ELR (cell line): ENCODE measurements at regions not wholly inside any gene's neighbourhood (a gene's known extent, or its start where the extent isn't known, plus 50 kb on each side); places are given as distances from the start of the nearest gene placed in this dataset.

Experiments used
- DNase-seq: peaks from one replicate; pipeline ENCODE4 v3.0.0-alpha.2; 2015; ENCODE audit warnings: low read depth

DNA sequence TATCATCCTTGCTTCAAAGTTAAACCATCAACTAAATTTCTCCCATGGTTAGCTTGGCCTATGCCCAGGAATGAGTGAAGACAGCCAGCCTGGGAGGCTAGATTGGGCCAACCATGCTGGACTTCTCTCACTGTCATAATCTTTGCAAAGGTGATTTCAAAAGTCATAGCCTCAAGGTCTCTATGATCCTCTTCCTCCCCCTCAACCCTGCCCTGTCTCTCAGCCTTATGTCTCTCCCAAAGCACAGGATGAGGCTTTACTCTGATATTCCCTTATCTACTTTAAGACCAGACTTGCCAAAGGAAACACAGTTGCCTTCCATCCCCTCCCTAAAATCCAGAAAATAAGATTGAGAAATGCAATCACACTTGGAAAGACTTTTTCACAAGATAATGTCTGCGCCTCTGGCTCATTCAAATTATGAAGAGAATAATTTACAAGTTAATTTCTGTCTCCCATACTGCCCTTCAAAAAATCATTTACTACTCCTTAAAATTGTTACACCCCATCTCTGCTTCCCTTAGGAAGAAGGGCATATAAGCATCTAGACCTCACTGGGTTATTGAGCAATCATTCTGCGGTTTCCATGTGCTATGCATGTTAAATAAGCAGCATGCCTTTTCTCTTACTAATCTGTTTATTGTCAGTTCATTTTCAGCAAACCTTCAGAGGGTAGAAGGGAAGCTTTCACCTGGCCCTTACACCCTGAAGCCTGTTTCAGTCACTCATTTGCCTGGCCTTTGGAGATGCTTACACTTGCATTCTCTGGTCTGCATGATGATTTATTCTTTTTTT, 113.8 kb upstream of the ANKRD55 start:
- peak; percentile 98 for DNase-seq

DNA sequence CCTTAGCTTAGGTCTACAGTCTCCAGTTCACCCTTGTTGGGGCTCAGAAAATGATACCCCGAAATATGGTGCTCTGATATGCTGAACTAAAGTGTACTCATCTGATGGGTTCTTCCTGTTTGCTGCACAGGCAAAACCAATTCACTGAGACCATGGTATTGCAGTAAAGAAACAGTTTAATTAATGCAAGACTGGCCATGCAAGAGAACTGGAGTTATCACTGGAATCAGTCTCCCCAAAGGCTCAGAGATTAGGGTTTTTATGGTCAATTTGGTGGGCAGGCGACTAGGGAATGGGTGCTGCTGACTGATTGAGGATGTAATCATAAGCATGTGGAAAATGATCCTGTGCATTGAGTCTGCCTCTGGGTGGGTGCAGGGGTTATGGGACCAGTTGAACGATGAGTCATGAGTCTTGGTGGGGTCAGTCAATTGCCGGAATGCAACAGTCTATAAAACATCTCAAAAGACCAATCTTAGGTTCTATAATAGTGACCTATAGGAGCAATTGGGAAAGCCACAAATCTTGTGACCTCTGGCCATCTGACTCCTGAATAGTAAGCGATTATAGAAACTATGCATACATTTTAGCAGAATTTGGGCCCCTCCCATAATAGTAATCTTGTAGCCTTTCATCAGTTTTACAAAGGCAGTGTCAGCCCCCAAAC, 113.0 kb upstream of the ANKRD55 start:
- peak; percentile 42 for DNase-seq

DNA sequence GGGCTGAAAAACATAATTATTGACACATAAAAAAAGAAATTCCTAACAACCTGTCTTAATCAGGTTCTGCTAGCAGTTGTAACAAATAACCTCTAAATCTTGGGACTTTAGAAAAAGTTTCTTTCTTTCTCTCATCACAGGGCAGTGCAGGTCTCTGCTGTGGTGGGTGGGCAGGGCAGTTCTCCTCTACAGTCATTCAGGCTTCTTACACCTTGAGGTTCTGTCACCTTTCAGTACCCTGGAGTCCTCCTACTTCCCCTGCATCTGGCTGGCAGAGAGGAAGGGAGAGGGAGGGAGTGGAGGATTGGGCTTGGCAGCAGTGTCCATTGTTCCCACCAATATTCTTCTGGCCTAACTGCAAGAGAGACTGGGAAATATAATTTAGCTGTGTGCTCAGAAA, 112.2 kb upstream of the ANKRD55 start:
- no peak for DNase-seq

DNA sequence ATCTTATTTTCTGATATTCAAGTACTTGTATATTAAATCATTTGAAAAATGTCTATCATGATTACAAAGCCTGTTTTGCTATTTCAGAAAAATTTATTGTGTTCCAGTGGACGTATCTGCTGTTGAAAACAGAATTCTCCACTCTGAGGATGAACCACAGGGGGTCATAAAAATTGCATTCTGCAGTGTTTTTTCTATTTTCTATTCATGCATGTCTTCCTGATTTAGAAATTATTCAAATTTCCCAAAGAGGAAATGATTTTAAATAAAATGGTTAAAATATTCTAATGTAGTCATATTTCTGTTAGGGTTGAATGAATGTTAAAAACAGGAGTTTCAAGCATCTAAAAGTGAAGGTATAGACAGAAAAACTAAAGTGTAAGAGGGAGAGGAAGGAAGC, 111.5 kb upstream of the ANKRD55 start:
- no peak for DNase-seq

DNA sequence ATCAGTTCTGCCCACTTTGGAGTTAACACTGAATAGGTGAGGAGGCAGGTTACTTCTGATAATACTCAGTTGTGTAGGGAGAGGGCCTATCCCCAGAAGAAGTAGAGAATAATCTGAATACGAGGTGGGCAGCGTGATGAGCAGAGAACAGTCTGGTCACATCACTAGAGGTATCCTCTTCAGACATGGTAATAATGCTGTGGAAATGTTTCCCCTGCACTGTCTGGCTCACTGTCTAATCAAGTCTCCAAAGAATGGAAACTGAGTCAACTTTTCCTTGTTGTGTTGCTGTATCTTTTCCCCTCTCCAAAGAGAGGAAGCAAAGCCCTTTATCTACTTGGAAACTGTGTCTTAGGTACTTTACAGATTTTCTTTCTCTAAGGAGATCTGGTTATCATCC, 110.9 kb upstream of the ANKRD55 start:
- DNase-seq = no peak

DNA sequence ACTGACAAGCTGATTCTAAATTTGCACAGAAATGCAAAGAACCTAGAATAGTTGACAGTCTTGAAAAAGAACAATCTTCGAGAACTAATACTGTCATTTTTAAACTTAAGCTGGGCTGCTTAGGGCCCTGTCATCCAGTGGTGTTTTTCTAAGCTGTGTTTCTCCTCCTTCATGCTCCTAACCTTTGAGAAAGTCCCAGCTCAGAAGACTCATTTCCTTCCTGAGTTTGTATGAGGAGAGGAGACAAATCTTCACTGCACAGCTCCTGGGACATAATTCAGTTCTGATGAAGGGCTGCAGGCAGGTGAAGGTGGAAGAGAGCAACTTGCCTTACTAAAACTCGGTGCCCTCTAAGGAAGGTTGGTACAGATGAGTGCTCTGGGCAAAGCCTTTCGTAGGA, 109.5 kb upstream of the ANKRD55 start:
- no peak for DNase-seq

DNA sequence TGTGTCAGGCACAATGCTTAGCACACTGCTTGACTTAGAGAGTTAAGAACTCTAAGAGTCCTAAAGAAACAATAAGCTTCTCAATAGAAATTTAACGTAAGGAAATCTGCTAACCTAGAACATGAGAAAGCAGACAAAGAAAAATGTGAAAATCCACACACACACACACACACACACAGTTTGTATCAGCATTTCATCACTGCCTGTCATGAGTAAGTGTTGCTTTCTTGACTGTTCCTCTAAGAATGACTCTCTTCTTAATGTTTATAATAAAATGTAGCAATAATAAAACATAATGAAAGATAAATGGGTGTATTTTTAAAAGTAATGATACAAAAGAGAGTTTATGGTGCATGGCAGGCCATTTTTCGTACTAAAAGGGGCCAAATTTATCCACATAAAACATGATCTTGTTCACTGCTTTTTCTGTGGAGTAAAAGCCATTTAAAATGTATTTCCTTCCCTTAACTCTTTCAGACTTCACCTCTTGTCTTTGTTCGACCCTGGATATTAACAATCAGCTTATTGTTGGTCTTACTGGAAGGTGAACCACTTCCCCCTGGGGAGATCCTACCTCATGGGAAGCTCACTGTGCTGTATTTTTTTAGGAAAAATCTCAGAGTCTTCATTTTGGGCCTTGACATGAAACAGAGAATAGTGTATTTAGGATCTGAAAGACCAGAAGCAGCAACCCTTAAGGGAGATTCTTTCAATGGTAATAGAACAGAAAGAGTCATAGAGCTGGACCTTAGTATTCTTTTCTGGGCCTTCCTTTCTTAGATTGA, 107.3 kb upstream of the ANKRD55 start:
- DNase-seq = no peak

DNA sequence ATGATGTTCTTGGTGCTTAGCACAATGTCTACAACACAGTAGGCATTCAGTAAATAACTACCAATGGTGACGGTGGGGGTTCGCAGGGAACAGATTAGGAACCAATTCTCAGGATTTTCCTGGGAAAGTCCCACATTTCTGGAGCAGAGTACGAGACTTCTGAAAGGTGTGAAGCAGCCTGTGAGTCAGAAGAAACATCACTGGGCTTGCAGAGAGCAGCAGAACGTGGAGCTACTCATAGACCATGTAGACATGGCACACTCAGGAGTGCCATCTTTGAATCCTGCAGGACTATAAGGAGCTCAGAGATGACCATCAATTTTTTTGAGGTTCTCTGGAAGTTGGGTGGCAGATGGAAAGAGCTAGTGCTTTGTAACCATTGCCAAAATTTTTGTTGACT, 106.6 kb upstream of the ANKRD55 start:
- peak; percentile 37 for DNase-seq

DNA sequence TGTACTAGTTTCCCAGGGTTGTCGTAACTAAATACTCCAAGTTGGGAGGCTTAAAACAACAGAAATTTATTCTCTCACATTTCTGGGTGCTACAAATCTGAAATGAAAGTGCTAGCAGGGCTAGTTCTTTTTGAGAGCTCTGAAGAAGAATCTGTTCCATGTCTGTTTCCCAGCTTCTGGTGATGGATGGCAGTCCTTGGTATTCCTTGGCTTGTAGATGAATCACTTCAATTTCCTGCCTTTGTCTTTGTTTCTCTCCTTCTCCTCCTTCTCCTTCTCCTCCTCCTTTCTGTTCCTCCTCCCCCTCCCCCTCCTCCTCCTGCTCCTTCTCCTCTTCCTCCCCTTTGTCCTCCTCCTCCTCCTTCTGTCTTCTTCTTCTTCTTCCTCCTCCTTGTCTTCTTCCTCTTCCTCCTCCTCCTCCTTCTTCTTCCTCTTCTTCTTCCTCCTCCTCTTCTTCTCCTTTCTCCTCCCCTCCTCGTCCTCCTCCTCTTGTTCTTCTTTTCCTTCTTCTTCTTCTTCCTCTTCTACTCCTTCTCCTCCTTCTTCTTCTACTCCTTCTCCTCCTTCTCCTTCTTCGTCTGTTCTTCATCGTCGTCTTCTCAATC, 104.7 kb upstream of the ANKRD55 start:
- DNase-seq = no peak

DNA sequence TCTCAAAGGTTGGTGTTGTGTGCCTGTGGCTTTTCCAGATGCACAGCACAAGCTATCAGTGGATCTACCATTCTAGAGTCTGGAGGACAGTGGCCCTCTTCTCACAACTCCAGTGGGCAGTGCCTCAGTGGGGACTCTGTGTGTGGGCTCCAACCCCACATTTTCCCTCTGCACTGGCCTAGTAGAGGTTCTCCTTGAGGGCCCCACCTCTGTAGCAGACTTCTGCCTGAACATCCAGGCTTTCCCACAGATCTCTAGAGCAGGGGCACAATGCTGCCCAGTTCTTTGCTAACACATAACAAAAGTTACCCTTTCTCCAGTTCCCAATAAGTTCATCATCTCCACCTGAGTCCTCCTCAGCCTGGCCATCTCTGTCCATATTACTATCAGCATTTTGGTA, 102.1 kb upstream of the ANKRD55 start:
- no peak for DNase-seq

DNA sequence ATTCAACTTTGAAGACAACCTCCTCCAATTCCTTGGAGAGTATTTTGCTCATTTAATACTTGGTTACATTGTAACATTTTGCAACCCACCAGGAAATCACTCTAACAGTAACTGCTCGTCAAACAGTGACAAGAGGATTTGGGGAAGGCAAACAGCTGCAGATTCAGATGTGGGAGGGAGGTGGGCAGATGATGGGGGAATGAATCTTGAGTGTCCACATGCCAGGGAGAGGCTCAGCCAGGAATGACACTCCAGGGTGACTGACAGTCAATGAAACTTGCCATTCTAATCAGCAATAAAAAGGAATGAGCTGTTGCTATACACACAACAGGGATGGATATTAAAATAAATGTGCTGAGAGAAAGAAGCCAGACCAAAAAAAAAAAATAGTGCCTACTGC, 97.7 kb upstream of the ANKRD55 start:
- DNase-seq = no peak

DNA sequence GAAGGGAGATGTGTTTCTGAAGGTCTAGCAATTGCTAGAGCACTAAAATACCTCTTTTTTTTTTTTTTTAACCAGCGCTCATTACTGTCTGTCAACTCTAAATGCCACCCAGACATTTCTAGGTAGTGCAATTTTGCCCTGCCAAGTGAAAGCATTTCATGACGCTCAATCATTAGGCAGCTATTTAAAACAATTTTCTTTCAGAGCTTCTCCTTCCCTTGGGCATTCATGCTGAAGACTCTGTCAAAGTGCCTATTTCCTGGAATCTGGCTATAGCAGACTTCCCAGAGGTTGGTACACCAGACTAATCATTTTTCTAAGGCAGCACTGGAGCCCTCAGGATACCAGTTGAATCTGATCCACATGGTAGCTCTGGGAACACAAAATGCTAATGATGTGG, 97.0 kb upstream of the ANKRD55 start:
- DNase-seq = no peak

DNA sequence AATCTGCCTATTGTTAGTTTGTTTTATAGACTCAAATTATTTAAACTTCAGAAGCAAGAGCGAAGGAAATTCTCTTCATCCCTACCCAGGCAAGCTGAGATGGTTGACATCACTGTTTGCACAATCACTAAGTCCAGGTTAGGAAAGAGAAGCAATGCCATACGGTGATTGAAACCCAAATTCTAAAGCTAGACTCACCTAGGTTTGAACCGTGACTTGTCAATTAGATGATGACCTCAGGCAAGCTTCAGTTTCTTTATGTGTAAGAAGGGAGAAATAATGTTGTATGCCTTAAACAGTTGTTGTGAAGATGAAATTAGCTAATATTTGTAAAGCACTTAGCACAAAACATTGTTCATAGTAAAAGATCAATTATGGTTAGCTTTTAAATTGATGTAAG, 96.5 kb upstream of the ANKRD55 start:
- no peak for DNase-seq

DNA sequence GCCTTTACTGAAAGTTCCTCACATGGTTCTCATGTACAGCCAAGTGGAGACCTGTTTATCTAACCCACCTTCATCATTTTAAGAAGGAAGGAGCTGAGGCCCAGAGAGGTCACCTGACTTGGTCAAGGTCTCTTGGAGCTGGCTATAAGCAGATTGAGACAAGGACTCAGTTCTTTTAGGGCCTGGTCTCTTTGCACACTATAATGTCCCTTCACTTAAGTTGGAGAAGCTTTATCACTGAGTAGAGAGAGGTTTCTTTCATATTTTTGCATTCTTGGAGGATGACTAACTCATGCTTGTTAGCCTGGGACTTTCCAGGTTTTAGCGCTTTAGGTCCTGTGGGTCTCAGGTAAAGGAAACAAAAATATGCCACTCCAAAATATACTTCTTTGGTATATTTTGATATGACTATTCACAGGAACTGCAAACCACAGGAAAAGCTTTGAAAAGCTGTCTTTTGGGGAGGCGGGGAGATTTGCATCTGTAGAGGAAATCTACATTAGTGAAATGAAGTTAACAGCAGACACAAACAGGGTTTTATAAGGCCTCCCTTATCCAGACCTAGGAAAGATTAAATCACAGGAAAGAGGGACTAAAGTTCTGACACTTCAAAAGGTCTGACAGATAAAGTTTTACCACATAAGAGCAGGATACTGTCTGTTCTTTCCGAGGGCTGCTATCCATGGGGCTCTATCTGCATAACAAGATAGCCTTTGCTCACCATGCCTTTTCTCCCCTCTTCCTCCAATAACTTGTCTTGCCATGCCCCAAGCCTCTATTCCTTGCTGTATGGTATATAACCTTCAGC, 95.8 kb upstream of the ANKRD55 start:
- peak; percentile 80 for DNase-seq

DNA sequence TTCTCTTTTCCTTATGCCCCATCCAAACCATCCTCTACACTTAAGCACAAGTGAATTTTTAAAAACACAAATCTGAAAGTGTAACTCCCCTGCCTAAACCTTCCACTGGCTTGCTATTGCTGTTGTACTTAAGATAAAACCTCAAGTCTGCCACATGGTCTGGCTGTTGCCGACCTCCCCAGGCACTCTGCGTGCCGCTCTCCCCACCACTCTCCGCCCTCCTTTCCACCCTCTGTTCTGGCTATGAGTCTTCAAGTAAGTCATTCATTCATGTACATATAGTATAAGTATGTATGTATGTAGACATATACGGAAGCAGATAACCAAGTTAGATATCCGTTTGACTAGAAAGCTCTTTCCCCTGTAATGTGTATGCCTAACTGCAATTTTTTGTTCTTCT, 94.7 kb upstream of the ANKRD55 start:
- DNase-seq = no peak

DNA sequence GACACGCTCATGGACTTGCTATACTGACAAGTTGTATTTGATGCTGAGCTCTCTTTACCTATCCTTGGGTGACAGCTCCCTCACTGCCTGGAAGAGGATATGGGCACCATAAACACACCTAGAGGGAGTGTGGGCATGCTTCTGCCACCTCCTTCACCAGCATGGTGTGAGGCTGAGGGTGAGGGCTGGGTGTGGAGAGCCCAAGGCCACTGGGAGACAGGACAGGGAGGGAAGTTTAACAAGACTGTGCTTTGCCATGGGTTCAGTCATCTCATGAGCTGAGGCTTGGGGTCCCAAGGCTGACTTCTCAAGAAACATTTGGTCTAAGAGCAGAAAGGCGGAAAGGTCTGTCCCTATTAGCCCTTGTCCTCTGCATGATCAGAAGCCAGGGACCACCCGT, 93.6 kb upstream of the ANKRD55 start:
- no peak for DNase-seq

DNA sequence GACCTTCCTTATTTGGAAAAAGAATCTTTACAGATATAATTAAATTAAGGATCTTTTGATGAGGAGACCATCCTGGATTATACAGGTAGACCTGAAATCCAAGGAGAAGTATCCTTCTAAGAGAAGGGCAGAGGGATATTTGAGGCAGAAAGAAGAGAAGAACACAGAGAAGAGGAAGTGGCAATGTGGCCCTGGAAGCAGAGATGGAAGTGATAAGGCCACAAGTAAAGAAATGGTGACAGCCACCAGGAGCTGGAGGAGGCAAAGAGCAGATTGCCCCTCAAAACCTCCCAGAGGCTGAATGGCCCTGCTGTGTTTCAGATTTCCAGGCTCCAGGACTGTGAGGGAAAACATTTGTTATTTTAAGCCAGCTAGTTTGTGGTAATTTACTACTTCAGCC, 93.0 kb upstream of the ANKRD55 start:
- DNase-seq = no peak

DNA sequence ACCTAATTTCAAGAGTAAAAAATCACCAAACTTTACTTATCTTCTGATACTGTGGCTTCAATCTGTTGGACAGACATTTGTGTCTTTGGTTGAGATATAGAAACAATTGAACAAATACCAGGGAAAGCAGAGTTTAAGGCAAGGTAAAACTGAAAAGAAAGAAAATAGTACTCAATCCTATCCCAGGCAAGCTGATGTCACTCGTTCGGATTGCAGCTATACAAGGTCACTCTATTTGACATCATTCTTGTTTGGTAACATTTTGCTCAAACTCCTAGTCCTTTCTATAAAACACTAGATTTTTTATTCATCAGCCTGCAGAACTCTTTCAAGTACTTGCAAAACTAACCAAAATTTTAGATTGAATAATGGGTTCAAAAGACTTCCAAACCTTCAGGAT, 91.9 kb upstream of the ANKRD55 start:
- no peak for DNase-seq

DNA sequence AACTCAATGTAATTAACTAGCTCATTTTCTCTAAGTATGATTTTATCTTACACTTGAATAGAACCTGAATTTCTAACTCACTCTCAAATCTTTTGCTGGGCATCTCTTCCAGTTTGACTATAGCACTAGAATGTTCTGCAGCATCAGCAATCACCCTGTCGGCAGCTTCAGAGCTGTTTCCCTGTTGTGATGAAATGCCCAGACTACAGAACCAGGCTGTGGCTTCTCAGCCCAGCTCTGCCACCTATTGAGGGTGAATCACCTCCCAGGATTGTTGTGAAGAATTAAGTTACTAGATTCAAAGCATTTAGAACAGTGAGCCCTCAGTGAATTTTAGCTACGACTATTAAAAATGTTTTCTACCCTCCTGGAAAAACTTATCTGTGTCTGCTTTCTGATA, 90.4 kb upstream of the ANKRD55 start:
- DNase-seq = peak; percentile 68

DNA sequence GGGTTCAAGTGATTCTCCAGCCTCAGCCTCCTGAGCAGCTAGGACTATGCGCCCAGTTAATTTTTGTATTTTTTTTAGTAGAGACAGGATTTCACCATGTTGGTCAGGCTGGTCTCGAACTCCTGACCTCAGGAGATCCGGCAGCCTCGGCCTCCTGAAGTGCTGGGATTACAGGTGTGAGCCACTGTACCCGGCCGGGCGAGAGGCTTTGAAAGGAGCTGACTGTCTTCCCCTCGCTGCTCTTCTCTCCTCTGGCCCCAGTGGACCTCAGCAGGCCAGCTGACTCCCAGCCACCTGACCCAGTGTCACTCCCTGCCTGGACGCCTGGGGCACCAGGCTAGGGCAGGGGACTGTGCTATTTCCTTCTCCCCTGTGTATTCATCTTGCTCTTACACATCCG, 89.5 kb upstream of the ANKRD55 start:
- DNase-seq = no peak

DNA sequence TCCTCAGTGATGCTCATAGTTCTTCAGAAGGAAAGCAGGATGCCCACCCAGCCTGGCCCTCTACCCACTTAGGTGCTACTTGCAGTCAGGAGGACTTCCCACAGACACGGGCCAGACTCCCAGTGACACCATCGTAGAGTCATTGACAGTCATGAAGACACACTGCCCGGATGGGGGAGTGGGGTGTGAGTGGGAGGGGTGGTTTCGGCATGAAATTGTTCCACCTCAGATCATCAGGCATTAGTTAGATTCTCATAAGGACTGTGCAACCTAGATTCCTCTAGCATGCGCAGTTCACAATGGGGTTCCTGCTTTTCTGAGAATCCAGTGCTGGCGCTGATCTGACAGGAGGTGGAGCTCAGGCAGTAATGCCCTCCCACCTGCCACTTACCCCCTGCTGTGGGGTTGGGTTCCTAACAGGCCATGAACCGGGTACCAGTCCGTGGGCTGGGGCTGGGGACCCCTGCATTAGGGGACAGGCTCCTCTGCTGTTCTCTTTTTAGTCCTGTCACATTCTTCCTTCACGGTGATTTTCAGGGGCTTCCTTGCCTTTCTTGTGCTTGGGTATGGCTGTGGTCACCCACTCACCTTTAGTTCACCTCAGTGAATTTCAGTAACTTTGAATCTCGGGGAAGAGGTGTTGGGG, 88.2 kb upstream of the ANKRD55 start:
- no peak for DNase-seq
